ENCODE measurements at regions not wholly inside any gene's neighbourhood (a gene's known extent, or its start where the extent isn't known, plus 50 kb on each side); places are given as distances from the start of the nearest gene placed in this dataset.
"Not testable (repeated sequence)": the region's sequence is repeated elsewhere in the genome, so short reads cannot be mapped to it uniquely, and the experiment has no call there.

GRCh38 chr12:92231532-92231931, 85.9 kb upstream of the BTG1 start:
- DNase-seq (ENCODE audit: low read depth), result not testable (repeated sequence)

- DNase-seq (ENCODE audit: low read depth), result no peak
Observed at GRCh38 chr12:92229381-92229780, 83.7 kb upstream of the BTG1 start.

GRCh38 chr12:92226961-92227360, 81.3 kb upstream of the BTG1 start:
- DNase-seq (ENCODE audit: low read depth), result no peak

- no peak for DNase-seq (ENCODE audit: low read depth)
Observed at GRCh38 chr12:92226071-92226661, 80.5 kb upstream of the BTG1 start.

GRCh38 chr12:92224685-92225331, 79.2 kb upstream of the BTG1 start:
- DNase-seq (ENCODE audit: low read depth), result no peak

GRCh38 chr12:92223481-92223880, 77.8 kb upstream of the BTG1 start:
- no peak for DNase-seq (ENCODE audit: low read depth)

- DNase-seq (ENCODE audit: low read depth), result no peak
Observed at GRCh38 chr12:92221656-92222315, 76.1 kb upstream of the BTG1 start.

GRCh38 chr12:92218394-92219077, 72.9 kb upstream of the BTG1 start:
- no peak for DNase-seq (ENCODE audit: low read depth)

GRCh38 chr12:92216092-92216491, 70.4 kb upstream of the BTG1 start:
- no peak for DNase-seq (ENCODE audit: low read depth)

- DNase-seq (ENCODE audit: low read depth), result no peak
Observed at GRCh38 chr12:92215358-92215757, 69.7 kb upstream of the BTG1 start.

GRCh38 chr12:92213166-92213565, 67.5 kb upstream of the BTG1 start:
- DNase-seq (ENCODE audit: low read depth), result no peak

- no peak for DNase-seq (ENCODE audit: low read depth)
Observed at GRCh38 chr12:92210071-92210470, 64.4 kb upstream of the BTG1 start.

- no peak for DNase-seq (ENCODE audit: low read depth)
Observed at GRCh38 chr12:92208613-92209121, 63.0 kb upstream of the BTG1 start.

- DNase-seq (ENCODE audit: low read depth), result no peak
Observed at GRCh38 chr12:92206596-92206995, 61.0 kb upstream of the BTG1 start.

GRCh38 chr12:92206011-92206410, 60.4 kb upstream of the BTG1 start:
- DNase-seq (ENCODE audit: low read depth), result no peak

GRCh38 chr12:92199819-92200576, 54.4 kb upstream of the BTG1 start:
- DNase-seq (ENCODE audit: low read depth), result no peak

- DNase-seq (ENCODE audit: low read depth), result no peak
Observed at GRCh38 chr12:92197815-92198214, 52.2 kb upstream of the BTG1 start.

- DNase-seq (ENCODE audit: low read depth), result no peak
Observed at GRCh38 chr12:92196368-92196767, 50.7 kb upstream of the BTG1 start.

Data from HS-5 (cell line).